ENCODE measurements at regions not wholly inside any gene's neighbourhood (a gene's known extent, or its start where the extent isn't known, plus 50 kb on each side); places are given as distances from the start of the nearest gene placed in this dataset.

GRCh38 chr12:47407463-47408129 lies 298.2 kb downstream of the RPAP3 start:
- TF ChIP-seq CTCF (IDR thresholded peaks at IDR 0.05): no peak
- no peak for TF ChIP-seq ZFX (IDR thresholded peaks at IDR 0.05; ENCODE audit: borderline replicate concordance)
